ENCODE measurements at regions not wholly inside any gene's neighbourhood (a gene's known extent, or its start where the extent isn't known, plus 50 kb on each side); places are given as distances from the start of the nearest gene placed in this dataset.

DNA sequence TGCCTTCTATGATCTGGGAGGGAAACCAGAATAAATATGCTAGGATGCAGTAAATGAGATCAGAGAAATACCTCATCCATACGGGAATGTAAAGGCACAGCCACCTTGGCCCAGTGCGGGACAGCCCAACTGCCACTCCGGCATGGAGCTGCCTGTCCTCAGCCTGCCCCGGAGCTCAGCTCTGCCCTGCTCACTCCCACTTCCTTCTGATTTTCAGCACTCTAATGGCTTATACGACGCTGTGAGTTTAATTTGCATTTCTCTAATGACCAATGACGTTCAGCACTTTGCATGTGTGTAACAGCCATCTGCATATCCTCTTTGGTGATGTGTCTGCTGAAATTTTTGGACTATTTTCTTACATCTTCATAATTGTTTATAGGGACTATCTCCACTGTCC is 172.5 kb upstream of the RAB6C start:
- TF ChIP-seq, protein P1, sequence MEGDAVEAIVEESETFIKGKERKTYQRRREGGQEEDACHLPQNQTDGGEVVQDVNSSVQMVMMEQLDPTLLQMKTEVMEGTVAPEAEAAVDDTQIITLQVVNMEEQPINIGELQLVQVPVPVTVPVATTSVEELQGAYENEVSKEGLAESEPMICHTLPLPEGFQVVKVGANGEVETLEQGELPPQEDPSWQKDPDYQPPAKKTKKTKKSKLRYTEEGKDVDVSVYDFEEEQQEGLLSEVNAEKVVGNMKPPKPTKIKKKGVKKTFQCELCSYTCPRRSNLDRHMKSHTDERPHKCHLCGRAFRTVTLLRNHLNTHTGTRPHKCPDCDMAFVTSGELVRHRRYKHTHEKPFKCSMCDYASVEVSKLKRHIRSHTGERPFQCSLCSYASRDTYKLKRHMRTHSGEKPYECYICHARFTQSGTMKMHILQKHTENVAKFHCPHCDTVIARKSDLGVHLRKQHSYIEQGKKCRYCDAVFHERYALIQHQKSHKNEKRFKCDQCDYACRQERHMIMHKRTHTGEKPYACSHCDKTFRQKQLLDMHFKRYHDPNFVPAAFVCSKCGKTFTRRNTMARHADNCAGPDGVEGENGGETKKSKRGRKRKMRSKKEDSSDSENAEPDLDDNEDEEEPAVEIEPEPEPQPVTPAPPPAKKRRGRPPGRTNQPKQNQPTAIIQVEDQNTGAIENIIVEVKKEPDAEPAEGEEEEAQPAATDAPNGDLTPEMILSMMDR (IDR thresholded peaks at IDR 0.05): no peak
- no peak for TF ChIP-seq POLR2A (IDR thresholded peaks at IDR 0.05)

Data from right lobe of liver (tissue), 4 donors.